K562 (cell line): ENCODE measurements at regions not wholly inside any gene's neighbourhood (a gene's known extent, or its start where the extent isn't known, plus 50 kb on each side); places are given as distances from the start of the nearest gene placed in this dataset.

ENCODE experiments used
- ADNP ChIP-seq: fragments of 200-800 bp; sonication (Bioruptor generic); IDR thresholded peaks from 2 replicates; pipeline ENCODE4 v1.6.1; 2016; ENCODE audit warnings: missing genetic modification characterization, missing compliant biosample characterization
- FOXM1 ChIP-seq, 2 experiments: fragments of 450-650 bp in 1 of 2; sonication (generic) in 1 of 2; formaldehyde crosslinking in 1 of 2; IDR thresholded peaks; 2 replicates each; pipeline versions ENCODE4 v1.6.1 to v1.9.0; 2017 to 2022; ENCODE audit warnings: low read depth in 2 of 2, mild to moderate bottlenecking in 2 of 2, missing genetic modification reagents in 1 of 2, moderate library complexity in 1 of 2
- KDM1A ChIP-seq, 2 experiments: fragments of 450-650 bp; IDR thresholded peaks; 2 replicates each; pipeline ENCODE4 v1.6.1; 2016; ENCODE audit warnings: mild to moderate bottlenecking in 2 of 2
- POLR2A ChIP-seq: fragments of 450-650 bp; conservative IDR thresholded peaks from 2 replicates; pipeline ENCODE4 v1.6.1; 2016
- POLR2AphosphoS5 ChIP-seq: IDR thresholded peaks from 2 replicates; pipeline ENCODE4 v1.6.1; 2011; ENCODE audit warnings: mild to moderate bottlenecking, low read depth, low read length, moderate library complexity; ENCODE audit not compliant: control insufficient read depth, insufficient read depth
- SRSF3 ChIP-seq: fragments of 200-400 bp; formaldehyde crosslinking; IDR thresholded peaks from 2 replicates; pipeline ENCODE4 v1.6.1; 2016; ENCODE audit warnings: mild to moderate bottlenecking, low read length, moderate library complexity; ENCODE audit not compliant: insufficient read depth
- STAT5A ChIP-seq: IDR thresholded peaks from 2 replicates; pipeline ENCODE4 v1.6.1; 2012; ENCODE audit warnings: low read length, inconsistent platforms, borderline replicate concordance
- ZNF274 ChIP-seq: IDR thresholded peaks from 2 replicates; pipeline ENCODE4 v1.6.1; 2011; ENCODE audit warnings: low read depth, mild to moderate bottlenecking, low read length, moderate library complexity, borderline replicate concordance
- ZNF316 ChIP-seq: fragments of 450-650 bp; IDR thresholded peaks from 2 replicates; pipeline ENCODE4 v1.6.1; 2016
- ZNF780A ChIP-seq: fragments of 250-450 bp; sonication (Bioruptor Pico); IDR thresholded peaks from 2 replicates; pipeline ENCODE4 v1.5.0; 2021; ENCODE audit warnings: mild to moderate bottlenecking
- TF ChIP-seq, protein P1 (sequence below), 3 experiments: IDR thresholded peaks in 2 of 3; conservative IDR thresholded peaks in 1 of 3; 2 replicates each; pipeline ENCODE4 v1.5.1; 2011 to 2012; ENCODE audit warnings: low read length in 3 of 3, mild to moderate bottlenecking in 3 of 3, control low read depth in 2 of 3, improper control_type of control experiment in 1 of 3, inconsistent platforms in 1 of 3, low read depth in 1 of 3, mixed read lengths in 1 of 3, moderate library complexity in 1 of 3; ENCODE audit not compliant: insufficient read depth in 2 of 3
- TF ChIP-seq, protein P2 (sequence below): fragments of 250-450 bp; sonication (Bioruptor Pico); IDR thresholded peaks from 2 replicates; pipeline ENCODE4 v1.8.0; 2021; ENCODE audit warnings: moderate library complexity, mild to moderate bottlenecking, inconsistent platforms
- TF ChIP-seq, protein P3 (sequence below): sonication (generic); formaldehyde crosslinking; IDR thresholded peaks from 2 replicates; pipeline ENCODE4 v1.9.0; 2022; ENCODE audit warnings: mild to moderate bottlenecking, missing genetic modification reagents
- TF ChIP-seq, protein P4 (sequence below), 2 experiments: fragments of 450-650 bp in 1 of 2; sonication (generic) in 1 of 2; formaldehyde crosslinking in 1 of 2; IDR thresholded peaks in 1 of 2; conservative IDR thresholded peaks in 1 of 2; 2 replicates each; pipeline versions ENCODE4 v1.6.1 to v1.8.1; 2016 to 2023; ENCODE audit warnings: mild to moderate bottlenecking in 2 of 2, moderate library complexity in 2 of 2, inconsistent platforms in 1 of 2, missing genetic modification reagents in 1 of 2

DNA sequence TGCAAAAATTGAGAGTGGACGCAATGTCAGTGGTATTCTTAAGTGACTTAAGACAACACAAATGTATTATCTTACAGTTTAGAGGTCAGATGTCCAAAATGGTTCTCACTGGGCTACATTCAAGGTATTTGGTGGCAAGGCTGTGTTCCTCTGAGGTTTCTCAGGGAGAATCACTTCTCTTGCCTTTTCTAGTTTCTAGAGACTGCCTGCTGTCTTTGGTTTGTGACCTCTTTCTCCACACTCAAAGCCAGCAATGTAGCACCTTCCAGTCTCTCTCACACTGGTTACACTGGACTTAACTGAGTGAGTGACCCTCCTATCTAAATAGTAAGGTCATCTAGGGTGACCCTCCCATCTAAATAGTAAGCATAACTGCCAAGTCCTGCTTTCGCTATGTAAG lies 613.2 kb upstream of the COBL start:
- TF ChIP-seq SRSF3 (no peak), POLR2A (no peak), FOXM1 (IDR thresholded peaks at IDR 0.05; ENCODE audit: low read depth) (no peak), FOXM1 (CRISPR knock-in tag; IDR thresholded peaks at IDR 0.05; ENCODE audit: low read depth) (no peak), ZNF316 (no peak), KDM1A (IDR thresholded peaks at IDR 0.05) (no peak), STAT5A (no peak), ZNF274 (no peak), POLR2AphosphoS5 (no peak), ZNF780A (CRISPR knock-in tag) (no peak), ADNP (no peak)
- TF ChIP-seq, protein P1, sequence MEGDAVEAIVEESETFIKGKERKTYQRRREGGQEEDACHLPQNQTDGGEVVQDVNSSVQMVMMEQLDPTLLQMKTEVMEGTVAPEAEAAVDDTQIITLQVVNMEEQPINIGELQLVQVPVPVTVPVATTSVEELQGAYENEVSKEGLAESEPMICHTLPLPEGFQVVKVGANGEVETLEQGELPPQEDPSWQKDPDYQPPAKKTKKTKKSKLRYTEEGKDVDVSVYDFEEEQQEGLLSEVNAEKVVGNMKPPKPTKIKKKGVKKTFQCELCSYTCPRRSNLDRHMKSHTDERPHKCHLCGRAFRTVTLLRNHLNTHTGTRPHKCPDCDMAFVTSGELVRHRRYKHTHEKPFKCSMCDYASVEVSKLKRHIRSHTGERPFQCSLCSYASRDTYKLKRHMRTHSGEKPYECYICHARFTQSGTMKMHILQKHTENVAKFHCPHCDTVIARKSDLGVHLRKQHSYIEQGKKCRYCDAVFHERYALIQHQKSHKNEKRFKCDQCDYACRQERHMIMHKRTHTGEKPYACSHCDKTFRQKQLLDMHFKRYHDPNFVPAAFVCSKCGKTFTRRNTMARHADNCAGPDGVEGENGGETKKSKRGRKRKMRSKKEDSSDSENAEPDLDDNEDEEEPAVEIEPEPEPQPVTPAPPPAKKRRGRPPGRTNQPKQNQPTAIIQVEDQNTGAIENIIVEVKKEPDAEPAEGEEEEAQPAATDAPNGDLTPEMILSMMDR (IDR thresholded peaks at IDR 0.05 in 2 of 3, conservative IDR thresholded peaks at IDR 0.05 in 1 of 3; ENCODE audit: insufficient read depth in 2 of 3, low read depth in 1 of 3, low read length in 3 of 3): no peak
- TF ChIP-seq, protein P2, sequence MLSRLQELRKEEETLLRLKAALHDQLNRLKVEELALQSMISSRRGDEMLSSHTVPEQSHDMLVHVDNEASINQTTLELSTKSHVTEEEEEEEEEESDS (CRISPR knock-in tag): no peak
- TF ChIP-seq, protein P3, sequence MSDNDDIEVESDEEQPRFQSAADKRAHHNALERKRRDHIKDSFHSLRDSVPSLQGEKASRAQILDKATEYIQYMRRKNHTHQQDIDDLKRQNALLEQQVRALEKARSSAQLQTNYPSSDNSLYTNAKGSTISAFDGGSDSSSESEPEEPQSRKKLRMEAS (CRISPR knock-in tag): no peak
- TF ChIP-seq, protein P4, sequence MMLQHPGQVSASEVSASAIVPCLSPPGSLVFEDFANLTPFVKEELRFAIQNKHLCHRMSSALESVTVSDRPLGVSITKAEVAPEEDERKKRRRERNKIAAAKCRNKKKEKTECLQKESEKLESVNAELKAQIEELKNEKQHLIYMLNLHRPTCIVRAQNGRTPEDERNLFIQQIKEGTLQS (IDR thresholded peaks at IDR 0.05): no peak
- TF ChIP-seq, protein P4 (CRISPR knock-in tag; conservative IDR thresholded peaks at IDR 0.05): no peak
